Uterus (tissue), 2 donors: ENCODE measurements at regions not wholly inside any gene's neighbourhood (a gene's known extent, or its start where the extent isn't known, plus 50 kb on each side); places are given as distances from the start of the nearest gene placed in this dataset.

Experiments
- CTCF ChIP-seq, 4 experiments: fragments of 200-600 bp in 2 of 4; fragments of 450-650 bp in 2 of 4; sonication (generic) in 2 of 4; IDR thresholded peaks; one replicate each; pipeline ENCODE4 v1.5.1; 2016 to 2019; ENCODE audit warnings: antibody characterized with exemption in 4 of 4, mild to moderate bottlenecking in 2 of 4, moderate library complexity in 1 of 4
- POLR2A ChIP-seq, 2 donors: fragments of 450-650 bp; IDR thresholded peaks; one replicate each; pipeline ENCODE4 v1.6.1; 2016; ENCODE audit warnings: antibody characterized with exemption in 2 of 2, mild to moderate bottlenecking in 1 of 2, moderate library complexity in 1 of 2

- TF ChIP-seq POLR2A (IDR thresholded peaks at IDR 0.05) (no peak), CTCF (IDR thresholded peaks at IDR 0.05) (no peak)
These were observed 80.5 kb upstream of the SOX13 start for GRCh38 chr1:203992440-203992839.
